ENCODE measurements at regions not wholly inside any gene's neighbourhood (a gene's known extent, or its start where the extent isn't known, plus 50 kb on each side); places are given as distances from the start of the nearest gene placed in this dataset.

DNA sequence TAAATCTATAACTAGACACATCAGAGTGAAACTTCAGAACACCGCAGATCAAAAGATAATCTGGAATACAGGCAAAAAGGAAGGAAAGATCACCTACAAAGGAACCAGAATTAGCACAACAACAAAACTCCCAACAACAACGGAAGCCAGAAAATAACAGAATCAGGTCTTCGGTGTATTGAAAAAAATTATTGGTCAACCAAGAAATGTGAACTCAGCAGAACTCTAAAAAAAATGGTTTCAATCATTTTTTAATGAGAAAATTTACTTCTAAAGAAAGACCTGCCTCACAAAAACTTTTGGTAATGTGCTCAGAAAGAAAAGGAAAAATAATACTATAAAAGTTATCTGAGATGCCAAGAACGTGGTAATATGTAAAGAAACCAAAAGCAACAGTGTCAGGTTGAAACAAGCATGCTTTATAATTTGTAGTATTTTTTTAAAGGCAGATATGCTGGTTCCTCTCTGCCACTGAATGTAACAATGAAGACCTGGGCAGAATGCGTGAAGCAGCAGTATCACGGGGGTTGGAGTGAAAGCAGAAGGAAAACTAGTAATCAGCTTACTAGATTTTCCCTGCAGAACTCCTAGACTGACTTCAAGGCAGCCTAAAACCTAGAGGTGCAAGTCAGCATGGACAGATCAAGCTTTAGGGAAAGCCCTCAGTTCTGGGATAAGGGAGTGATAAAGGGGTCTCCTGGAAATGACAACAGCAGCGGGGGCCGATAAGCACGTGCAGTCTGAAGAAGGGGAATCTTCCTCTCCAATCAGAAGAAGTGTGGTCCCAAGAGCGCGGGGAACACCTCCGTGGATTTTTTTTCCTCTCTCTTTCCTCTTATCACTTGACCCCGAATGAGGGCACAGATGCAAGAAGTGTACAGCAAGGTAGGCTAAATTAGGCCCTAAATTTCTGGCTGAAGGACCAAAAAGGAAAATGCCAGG is 80.9 kb upstream of the TEKT1 start:
- TF ChIP-seq NFE2L1 (CRISPR knock-in tag; IDR thresholded peaks at IDR 0.05) (no peak), TEAD4 (CRISPR knock-in tag; IDR thresholded peaks at IDR 0.05) (no peak), MAX (CRISPR knock-in tag; IDR thresholded peaks at IDR 0.05) (no peak), ZNF138 (CRISPR knock-in tag; conservative IDR thresholded peaks at IDR 0.05) (no peak), CTCF (IDR thresholded peaks at IDR 0.05) (no peak)
